ENCODE measurements at regions not wholly inside any gene's neighbourhood (a gene's known extent, or its start where the extent isn't known, plus 50 kb on each side); places are given as distances from the start of the nearest gene placed in this dataset.

DNA sequence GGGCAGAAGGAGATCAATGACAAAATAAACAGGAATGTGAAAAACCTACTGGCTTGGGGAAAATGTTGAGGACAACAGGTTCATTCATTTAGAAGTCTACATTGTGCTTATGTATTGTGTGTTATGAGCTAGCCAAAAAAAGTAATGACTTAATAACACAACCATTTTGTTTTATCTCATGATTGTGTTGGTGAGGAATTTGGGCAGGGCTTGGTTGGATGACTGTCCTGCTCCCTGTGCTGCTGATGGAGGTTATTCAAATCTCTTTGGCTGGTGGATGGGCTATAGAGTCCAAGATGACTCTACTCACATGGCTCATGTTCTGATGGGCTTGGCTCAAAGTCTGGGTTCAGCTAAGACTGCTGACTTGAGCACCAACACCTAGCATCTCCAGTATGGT is 116.3 kb downstream of the HS3ST1 start:
- ATAC-seq (ENCODE audit: low FRiP score in 2 of 2) (peak in 1 of 2 donors; percentile 94), DNase-seq (no peak)
- TF ChIP-seq EP300 (IDR thresholded peaks at IDR 0.05) (no peak), POLR2A (IDR thresholded peaks at IDR 0.05) (no peak), POLR2AphosphoS5 (IDR thresholded peaks at IDR 0.05) (no peak)
- TF ChIP-seq, protein P1, sequence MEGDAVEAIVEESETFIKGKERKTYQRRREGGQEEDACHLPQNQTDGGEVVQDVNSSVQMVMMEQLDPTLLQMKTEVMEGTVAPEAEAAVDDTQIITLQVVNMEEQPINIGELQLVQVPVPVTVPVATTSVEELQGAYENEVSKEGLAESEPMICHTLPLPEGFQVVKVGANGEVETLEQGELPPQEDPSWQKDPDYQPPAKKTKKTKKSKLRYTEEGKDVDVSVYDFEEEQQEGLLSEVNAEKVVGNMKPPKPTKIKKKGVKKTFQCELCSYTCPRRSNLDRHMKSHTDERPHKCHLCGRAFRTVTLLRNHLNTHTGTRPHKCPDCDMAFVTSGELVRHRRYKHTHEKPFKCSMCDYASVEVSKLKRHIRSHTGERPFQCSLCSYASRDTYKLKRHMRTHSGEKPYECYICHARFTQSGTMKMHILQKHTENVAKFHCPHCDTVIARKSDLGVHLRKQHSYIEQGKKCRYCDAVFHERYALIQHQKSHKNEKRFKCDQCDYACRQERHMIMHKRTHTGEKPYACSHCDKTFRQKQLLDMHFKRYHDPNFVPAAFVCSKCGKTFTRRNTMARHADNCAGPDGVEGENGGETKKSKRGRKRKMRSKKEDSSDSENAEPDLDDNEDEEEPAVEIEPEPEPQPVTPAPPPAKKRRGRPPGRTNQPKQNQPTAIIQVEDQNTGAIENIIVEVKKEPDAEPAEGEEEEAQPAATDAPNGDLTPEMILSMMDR (IDR thresholded peaks at IDR 0.05), result no peak
- Histone ChIP-seq H3K27me3 (no peaks in the 10 kb centered on the region), H3K4me1 (no peaks in the 10 kb centered on the region), H3K27ac (no peak overlapping the region), H3K36me3 (no peaks in the 10 kb centered on the region), H3K4me3 (no peak overlapping the region), H3K9me3 (no peaks in the 10 kb centered on the region)

DNA sequence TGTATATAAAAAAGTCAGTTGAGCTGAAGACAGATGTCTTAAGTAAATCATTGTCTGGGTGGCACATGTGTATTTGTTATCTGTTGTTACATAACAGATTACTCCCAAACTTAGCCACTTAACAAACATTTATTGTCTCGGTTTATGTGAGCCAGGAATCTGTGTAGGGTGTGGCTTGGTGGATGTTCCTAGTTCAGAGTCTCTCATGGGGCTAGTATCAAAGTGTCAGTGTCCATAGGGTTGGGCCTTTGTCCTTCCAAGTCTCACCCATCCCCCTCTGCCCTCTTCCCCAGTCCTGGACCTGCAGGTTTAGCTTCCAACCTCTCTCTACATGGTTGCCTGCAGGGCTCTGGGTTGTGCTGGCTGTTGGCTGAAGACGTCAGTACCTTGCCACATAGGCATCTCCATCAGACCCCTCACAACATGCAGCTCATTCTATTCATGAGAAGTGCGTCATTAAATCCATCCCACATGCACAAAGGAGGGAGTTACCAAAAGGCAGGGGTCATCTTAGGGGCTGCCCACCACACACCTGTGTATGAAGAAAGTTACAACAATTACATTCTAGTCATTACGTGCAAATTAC is 127.5 kb downstream of the HS3ST1 start:
- no peaks in the 10 kb centered on the region for H3K4me1 ChIP-seq
- no peak for ATAC-seq (ENCODE audit: low FRiP score in 2 of 2)
- no peaks in the 10 kb centered on the region for H3K9me3 ChIP-seq
- WGBS, 2 donors, result 75 to 80% methylated on average over 4 of the region's 4 CpGs
- no peak for TF ChIP-seq POLR2A (IDR thresholded peaks at IDR 0.05)
- no peak for TF ChIP-seq EP300 (IDR thresholded peaks at IDR 0.05)
- TF ChIP-seq, protein P1 (IDR thresholded peaks at IDR 0.05), result no peak
- TF ChIP-seq POLR2AphosphoS5 (IDR thresholded peaks at IDR 0.05), result no peak
- H3K4me3 ChIP-seq, result no peak overlapping the region
- no peaks in the 10 kb centered on the region for H3K36me3 ChIP-seq
- DNase-seq, result no peak
- no peaks in the 10 kb centered on the region for H3K27me3 ChIP-seq
- H3K27ac ChIP-seq, result no peak overlapping the region

DNA sequence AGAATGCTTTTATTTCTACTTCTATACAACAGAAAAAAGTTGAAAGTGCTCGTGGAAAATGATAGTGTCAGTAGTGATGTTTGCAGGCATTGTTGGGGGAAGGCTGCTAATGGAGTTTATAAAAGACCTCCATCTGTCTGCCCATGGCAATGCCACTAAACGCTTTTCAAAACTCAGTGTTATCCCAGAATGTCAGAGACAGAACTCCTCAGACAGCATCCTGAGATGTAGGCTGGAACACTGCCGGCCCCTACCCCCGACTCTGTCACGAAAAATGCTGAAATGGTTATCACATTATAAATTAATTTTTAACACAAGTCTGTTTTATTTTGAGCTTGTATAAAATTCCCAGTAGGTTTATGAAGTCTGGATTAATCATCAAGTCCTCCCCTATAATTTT is 128.9 kb downstream of the HS3ST1 start:
- 92 to 95% methylated on average over 5 of the region's 5 CpGs for whole genome bisulfite sequencing, 2 donors
- Histone ChIP-seq H3K27me3 (no peaks in the 10 kb centered on the region), H3K9me3 (no peaks in the 10 kb centered on the region), H3K36me3 (no peaks in the 10 kb centered on the region), H3K4me3 (no peak overlapping the region), H3K4me1 (no peaks in the 10 kb centered on the region), H3K27ac (no peak overlapping the region)
- TF ChIP-seq POLR2AphosphoS5 (IDR thresholded peaks at IDR 0.05) (no peak), POLR2A (IDR thresholded peaks at IDR 0.05) (no peak), EP300 (IDR thresholded peaks at IDR 0.05) (no peak)
- TF ChIP-seq, protein P1 (IDR thresholded peaks at IDR 0.05), result no peak
- DNase-seq (no peak), ATAC-seq (ENCODE audit: low FRiP score in 2 of 2) (no peak)

GRCh38 chr4:11299016-11299415 is 129.7 kb downstream of the HS3ST1 start:
- TF ChIP-seq POLR2A (IDR thresholded peaks at IDR 0.05) (no peak), EP300 (IDR thresholded peaks at IDR 0.05) (no peak), POLR2AphosphoS5 (IDR thresholded peaks at IDR 0.05) (no peak)
- TF ChIP-seq, protein P1 (IDR thresholded peaks at IDR 0.05), result no peak
- no peaks in the 10 kb centered on the region for H3K9me3 ChIP-seq
- H3K36me3 ChIP-seq, result no peaks in the 10 kb centered on the region
- ATAC-seq (ENCODE audit: low FRiP score in 2 of 2), result no peak
- DNase-seq, result no peak
- H3K4me3 ChIP-seq, result no peak overlapping the region
- H3K27me3 ChIP-seq, result no peaks in the 10 kb centered on the region
- no peaks in the 10 kb centered on the region for H3K4me1 ChIP-seq
- H3K27ac ChIP-seq, result no peak overlapping the region
- 85 to 89% methylated on average over 6 of the region's 6 CpGs for WGBS, 2 donors

GRCh38 chr4:11298451-11298850 is 130.2 kb downstream of the HS3ST1 start:
- no peak overlapping the region for H3K27ac ChIP-seq
- H3K9me3 ChIP-seq, result no peaks in the 10 kb centered on the region
- TF ChIP-seq EP300 (IDR thresholded peaks at IDR 0.05), result no peak
- TF ChIP-seq, protein P1 (IDR thresholded peaks at IDR 0.05), result no peak
- no peak for TF ChIP-seq POLR2A (IDR thresholded peaks at IDR 0.05)
- TF ChIP-seq POLR2AphosphoS5 (IDR thresholded peaks at IDR 0.05), result no peak
- DNase-seq (no peak), ATAC-seq (ENCODE audit: low FRiP score in 2 of 2) (no peak)
- 67 to 71% methylated on average over 1 of the region's 1 CpG for WGBS, 2 donors
- H3K4me3 ChIP-seq, result no peak overlapping the region
- no peaks in the 10 kb centered on the region for H3K27me3 ChIP-seq
- no peaks in the 10 kb centered on the region for H3K4me1 ChIP-seq
- H3K36me3 ChIP-seq, result no peaks in the 10 kb centered on the region

Measured in upper lobe of left lung (tissue), 6 donors.